ENCODE measurements at regions not wholly inside any gene's neighbourhood (a gene's known extent, or its start where the extent isn't known, plus 50 kb on each side); places are given as distances from the start of the nearest gene placed in this dataset.

- H3K9me3 ChIP-seq (ENCODE audit: control insufficient read depth, insufficient read depth, low read depth, low read length) = no peaks in the 10 kb centered on the region
- CTCF ChIA-PET = no interaction called here
- intact Hi-C loops (cut with micrococcal nuclease; ENCODE audit: unreplicated experiment) = no loop called here
- no peak overlapping the region for H3K4me3 ChIP-seq (ENCODE audit: low read depth in 2 of 2, low read length in 2 of 2)
- POLR2A ChIA-PET = no interaction called here
- no TSS peak for BruUV-seq (replicated peaks)
- in situ Hi-C loops (cut with HindIII; ENCODE audit: low pct_unique_long_range_greater_than_20kb, low sequenced_read_pairs) = no loop called here
- ATAC-seq = no peak
- no peaks in the 10 kb centered on the region for H3K4me1 ChIP-seq (ENCODE audit: control insufficient read depth, insufficient read depth, low read length)
- H3K27ac ChIP-seq (ENCODE audit: low read length) = no peak overlapping the region
- DNase-seq (ENCODE audit: low read depth, low spot score) = no peak
- H3K36me3 ChIP-seq (ENCODE audit: control insufficient read depth, insufficient read depth, low read length) = no peaks in the 10 kb centered on the region
- TF ChIP-seq POLR2AphosphoS5 (IDR thresholded peaks at IDR 0.05; ENCODE audit: low read depth, low read length) (no peak), REST (IDR thresholded peaks at IDR 0.05; ENCODE audit: insufficient read depth in 1 of 2, low read depth in 2 of 2, low read length in 1 of 2) (no peak), CTCF (IDR thresholded peaks at IDR 0.05) (no peak), SIN3A (IDR thresholded peaks at IDR 0.05; ENCODE audit: borderline replicate concordance, insufficient read depth, low read depth, low read length) (no peak), TCF7L2 (IDR thresholded peaks at IDR 0.05; ENCODE audit: low read depth, low read length) (no peak)
- H3K27me3 ChIP-seq (ENCODE audit: control insufficient read depth, insufficient read depth, low read length) = no peaks in the 10 kb centered on the region
These were observed 1533.0 kb upstream of the TENM4 start for GRCh38 chr11:80973786-80974185.

- in situ Hi-C loops (cut with HindIII; ENCODE audit: low pct_unique_long_range_greater_than_20kb, low sequenced_read_pairs) (no loop called here), intact Hi-C loops (cut with micrococcal nuclease; ENCODE audit: unreplicated experiment) (no loop called here)
- Histone ChIP-seq H3K27me3 (ENCODE audit: control insufficient read depth, insufficient read depth, low read length) (no peaks in the 10 kb centered on the region), H3K4me3 (ENCODE audit: low read depth in 2 of 2, low read length in 2 of 2) (no peak overlapping the region), H3K36me3 (ENCODE audit: control insufficient read depth, insufficient read depth, low read length) (no peaks in the 10 kb centered on the region), H3K27ac (ENCODE audit: low read length) (no peak overlapping the region), H3K4me1 (ENCODE audit: control insufficient read depth, insufficient read depth, low read length) (no peaks in the 10 kb centered on the region), H3K9me3 (ENCODE audit: control insufficient read depth, insufficient read depth, low read depth, low read length) (no peaks in the 10 kb centered on the region)
- no TSS peak for BruUV-seq (replicated peaks)
- ChIA-PET POLR2A (no interaction called here), CTCF (no interaction called here)
- no peak for DNase-seq (ENCODE audit: low read depth, low spot score)
- ATAC-seq = no peak
- no peak for TF ChIP-seq SIN3A (IDR thresholded peaks at IDR 0.05; ENCODE audit: borderline replicate concordance, insufficient read depth, low read depth, low read length)
- no peak for TF ChIP-seq CTCF (IDR thresholded peaks at IDR 0.05)
- TF ChIP-seq TCF7L2 (IDR thresholded peaks at IDR 0.05; ENCODE audit: low read depth, low read length) = no peak
- no peak for TF ChIP-seq POLR2AphosphoS5 (IDR thresholded peaks at IDR 0.05; ENCODE audit: low read depth, low read length)
- no peak for TF ChIP-seq REST (IDR thresholded peaks at IDR 0.05; ENCODE audit: insufficient read depth in 1 of 2, low read depth in 2 of 2, low read length in 1 of 2)
These were observed 1529.2 kb upstream of the TENM4 start for GRCh38 chr11:80970037-80970436.

All from Panc1 (cell line).